ENCODE measurements at regions not wholly inside any gene's neighbourhood (a gene's known extent, or its start where the extent isn't known, plus 50 kb on each side); places are given as distances from the start of the nearest gene placed in this dataset.
"Not testable (repeated sequence)": the region's sequence is repeated elsewhere in the genome, so short reads cannot be mapped to it uniquely, and the experiment has no call there.

DNA sequence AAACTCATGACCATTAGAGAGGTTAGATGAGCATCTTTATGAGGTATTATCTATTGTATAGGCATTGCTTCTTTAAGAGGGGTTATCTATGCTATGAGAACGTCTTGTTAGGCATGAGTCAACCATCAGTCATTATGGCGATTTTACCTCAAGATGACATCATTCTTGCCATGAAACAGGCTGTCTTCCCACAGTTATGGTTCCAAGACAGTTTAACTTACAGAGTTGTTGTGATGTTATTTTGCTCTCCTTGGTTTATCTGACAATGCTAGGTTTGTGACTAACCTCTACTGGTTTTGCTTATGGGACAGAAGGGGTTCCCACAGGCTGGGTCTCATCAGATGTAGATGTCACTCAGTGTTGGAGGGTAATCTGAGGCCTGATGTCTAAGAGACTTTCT, 1864.7 kb upstream of the ACO1 start:
- TF ChIP-seq, protein P1, sequence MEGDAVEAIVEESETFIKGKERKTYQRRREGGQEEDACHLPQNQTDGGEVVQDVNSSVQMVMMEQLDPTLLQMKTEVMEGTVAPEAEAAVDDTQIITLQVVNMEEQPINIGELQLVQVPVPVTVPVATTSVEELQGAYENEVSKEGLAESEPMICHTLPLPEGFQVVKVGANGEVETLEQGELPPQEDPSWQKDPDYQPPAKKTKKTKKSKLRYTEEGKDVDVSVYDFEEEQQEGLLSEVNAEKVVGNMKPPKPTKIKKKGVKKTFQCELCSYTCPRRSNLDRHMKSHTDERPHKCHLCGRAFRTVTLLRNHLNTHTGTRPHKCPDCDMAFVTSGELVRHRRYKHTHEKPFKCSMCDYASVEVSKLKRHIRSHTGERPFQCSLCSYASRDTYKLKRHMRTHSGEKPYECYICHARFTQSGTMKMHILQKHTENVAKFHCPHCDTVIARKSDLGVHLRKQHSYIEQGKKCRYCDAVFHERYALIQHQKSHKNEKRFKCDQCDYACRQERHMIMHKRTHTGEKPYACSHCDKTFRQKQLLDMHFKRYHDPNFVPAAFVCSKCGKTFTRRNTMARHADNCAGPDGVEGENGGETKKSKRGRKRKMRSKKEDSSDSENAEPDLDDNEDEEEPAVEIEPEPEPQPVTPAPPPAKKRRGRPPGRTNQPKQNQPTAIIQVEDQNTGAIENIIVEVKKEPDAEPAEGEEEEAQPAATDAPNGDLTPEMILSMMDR (IDR thresholded peaks at IDR 0.05; ENCODE audit: low read depth, low read length), result no peak
- no peak overlapping the region for H3K4me3 ChIP-seq (ENCODE audit: low read depth, low read length)

DNA sequence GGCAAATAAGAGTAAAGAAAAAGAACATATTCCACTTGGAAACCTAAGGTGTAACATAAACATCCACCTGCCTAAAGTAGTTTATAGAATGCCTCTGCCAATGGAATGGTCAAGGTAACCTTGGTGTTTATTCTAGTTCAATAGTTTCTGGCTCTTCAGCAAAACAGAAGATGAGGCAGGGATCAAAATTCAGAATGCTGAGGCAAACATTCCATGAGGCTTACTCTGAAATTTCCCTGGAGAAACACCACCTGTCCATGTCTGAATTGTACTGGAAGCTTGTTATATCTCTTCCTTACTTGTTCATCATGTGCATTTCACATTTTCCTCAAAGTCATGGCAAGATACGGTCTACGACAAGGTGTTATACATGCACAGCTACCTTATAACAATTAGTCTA, 1862.4 kb upstream of the ACO1 start:
- TF ChIP-seq, protein P1 (IDR thresholded peaks at IDR 0.05; ENCODE audit: low read depth, low read length), result no peak
- no peak overlapping the region for H3K4me3 ChIP-seq (ENCODE audit: low read depth, low read length)

DNA sequence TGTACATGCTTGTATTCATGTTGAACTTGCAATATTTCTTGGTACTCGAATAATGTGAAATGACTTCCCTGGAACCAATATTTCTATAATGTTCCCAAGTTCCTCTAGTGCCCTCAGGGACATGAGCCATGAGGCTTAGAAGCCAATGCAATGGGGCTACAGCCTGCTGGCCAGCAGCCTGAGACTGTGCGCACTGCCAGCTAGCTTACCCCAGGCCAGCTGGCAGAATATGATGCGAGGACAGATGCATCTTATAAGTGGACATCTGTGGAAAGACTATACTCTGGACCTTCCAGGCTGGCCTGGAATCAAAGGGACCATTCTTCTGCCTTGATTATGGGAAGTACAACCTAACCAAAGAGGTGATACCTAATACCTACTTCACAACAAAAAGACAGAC, 1862.0 kb upstream of the ACO1 start:
- no peak overlapping the region for H3K4me3 ChIP-seq (ENCODE audit: low read depth, low read length)
- TF ChIP-seq, protein P1 (IDR thresholded peaks at IDR 0.05; ENCODE audit: low read depth, low read length), result no peak

DNA sequence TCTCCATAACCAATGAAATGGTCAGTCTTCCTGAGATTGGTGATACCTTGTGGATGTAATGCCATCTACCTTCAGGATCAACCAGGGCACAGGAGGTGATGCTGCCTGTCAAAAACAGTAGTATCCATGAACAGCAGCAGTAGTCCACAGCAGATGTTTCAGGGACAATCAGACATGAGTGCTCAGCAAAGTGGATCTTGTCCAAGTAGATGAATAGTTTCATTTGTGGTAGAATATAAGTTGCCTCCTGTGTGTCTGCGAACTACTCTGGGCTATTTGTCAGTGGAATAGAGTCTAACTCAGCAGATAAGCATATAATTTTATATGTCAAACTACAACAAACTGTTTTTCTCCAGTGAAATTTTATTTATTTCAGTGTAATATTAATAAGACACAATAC, 1860.1 kb upstream of the ACO1 start:
- TF ChIP-seq, protein P1 (IDR thresholded peaks at IDR 0.05; ENCODE audit: low read depth, low read length), result no peak
- H3K4me3 ChIP-seq (ENCODE audit: low read depth, low read length), result no peak overlapping the region

DNA sequence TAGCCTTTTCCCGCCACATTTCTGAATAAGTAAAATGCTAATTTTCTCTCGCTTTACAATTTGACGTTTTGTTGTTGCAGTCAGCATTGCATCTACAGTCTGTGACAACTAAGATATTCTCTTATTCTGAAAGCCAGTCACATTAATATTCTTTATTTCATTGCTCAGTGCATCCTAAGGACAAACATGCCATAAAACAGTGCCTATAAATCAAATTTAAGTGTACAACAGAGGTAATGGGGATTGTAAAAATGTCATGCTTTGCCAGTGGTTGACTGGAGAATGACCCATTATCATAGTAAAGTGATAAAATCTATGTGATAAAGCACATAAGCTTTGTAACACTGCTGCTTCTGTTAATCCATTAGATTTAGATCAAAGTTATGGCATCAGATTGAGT, 1850.0 kb upstream of the ACO1 start:
- no peak overlapping the region for H3K4me3 ChIP-seq (ENCODE audit: low read depth, low read length)
- TF ChIP-seq, protein P1 (IDR thresholded peaks at IDR 0.05; ENCODE audit: low read depth, low read length), result no peak

DNA sequence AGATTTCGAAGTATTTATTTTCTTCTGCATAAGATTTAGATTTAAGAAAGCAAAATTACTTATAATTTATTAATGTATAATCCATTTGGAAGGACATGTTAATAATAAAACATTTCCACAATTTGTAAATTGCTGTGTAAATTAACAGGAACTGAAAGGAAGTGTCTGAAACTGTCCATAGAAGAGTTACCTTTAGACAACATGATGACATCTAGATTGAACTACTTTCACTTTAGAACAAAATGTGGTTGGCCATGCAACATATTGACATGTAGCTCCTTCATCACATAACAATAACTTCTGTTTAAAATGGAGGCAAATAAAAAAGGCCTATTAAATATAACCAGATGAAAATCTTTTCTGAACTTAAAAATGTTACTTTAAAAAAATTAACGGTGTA, 1849.5 kb upstream of the ACO1 start:
- TF ChIP-seq, protein P1 (IDR thresholded peaks at IDR 0.05; ENCODE audit: low read depth, low read length), result no peak
- no peak overlapping the region for H3K4me3 ChIP-seq (ENCODE audit: low read depth, low read length)

DNA sequence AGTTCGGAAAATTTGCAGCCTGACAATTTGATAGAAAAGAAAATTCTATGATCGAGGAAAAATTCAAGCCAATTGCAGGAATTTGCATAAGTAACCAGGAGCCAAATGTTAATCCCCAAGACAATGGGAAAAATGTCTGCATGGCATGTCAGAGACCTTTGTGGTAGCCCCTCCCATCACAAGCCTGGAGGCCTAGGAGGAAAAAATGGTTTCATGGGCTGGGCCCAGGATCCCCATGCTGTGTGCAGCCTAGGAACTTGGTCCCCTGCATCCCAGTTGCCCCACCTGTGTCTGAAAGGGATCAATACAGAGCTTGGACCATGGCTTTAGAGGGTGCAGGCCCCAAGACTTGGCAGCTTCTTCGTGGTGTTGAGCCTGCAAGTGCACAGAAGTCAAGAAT, 1847.9 kb upstream of the ACO1 start:
- TF ChIP-seq, protein P1 (IDR thresholded peaks at IDR 0.05; ENCODE audit: low read depth, low read length), result no peak
- H3K4me3 ChIP-seq (ENCODE audit: low read depth, low read length), result no peak overlapping the region

DNA sequence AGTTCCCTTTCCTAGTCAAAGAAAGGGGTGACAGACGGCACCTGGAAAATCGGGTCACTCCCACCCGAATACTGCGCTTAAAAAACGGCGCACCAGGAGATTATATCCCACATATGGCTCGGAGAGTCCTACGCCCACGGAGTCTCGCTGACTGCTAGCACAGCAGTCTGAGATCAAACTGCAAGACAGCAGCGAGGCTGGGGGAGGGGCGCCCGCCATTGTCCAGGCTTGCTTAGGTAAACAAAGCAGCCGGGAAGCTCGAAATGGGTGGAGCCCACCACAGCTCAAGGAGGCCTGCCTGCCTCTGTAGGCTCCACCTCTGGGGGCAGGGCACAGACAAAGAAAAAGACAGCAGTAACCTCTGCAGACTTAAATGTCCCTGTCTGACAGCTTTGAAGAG, 1844.7 kb upstream of the ACO1 start:
- H3K4me3 ChIP-seq (ENCODE audit: low read depth, low read length), result not testable (repeated sequence)

Measured in WI38 (cell line).